Keratinocyte (primary cell): ENCODE measurements at regions not wholly inside any gene's neighbourhood (a gene's known extent, or its start where the extent isn't known, plus 50 kb on each side); places are given as distances from the start of the nearest gene placed in this dataset.

ENCODE experiments used
- DNase-seq: peaks from one replicate; pipeline ENCODE4 v3.0.0-alpha.2; 2011; ENCODE audit warnings: low read depth, missing footprints, low spot score
- FAIRE-seq: peaks from 2 replicates; lab custom pipeline; 2011; peaks lifted over from hg19 to GRCh38; lab: Jason Lieb, UNC
- H2AFZ ChIP-seq: 2 replicates; pipeline ENCODE4 v1.6.0; 2012; ENCODE audit warnings: low read length, control low read depth, inconsistent platforms; ENCODE audit not compliant: control insufficient read depth
- H3K27ac ChIP-seq: 2 replicates; pipeline ENCODE4 v1.5.1; 2011; ENCODE audit warnings: low read length; ENCODE audit not compliant: control insufficient read depth, insufficient read depth
- H3K27me3 ChIP-seq: 3 replicates; pipeline ENCODE4 v1.6.0; 2011; ENCODE audit warnings: low read length; ENCODE audit not compliant: control insufficient read depth, insufficient read depth; ENCODE audit errors: extremely low read depth
- H3K36me3 ChIP-seq, 2 experiments: 2 replicates in 1 of 2; 3 replicates in 1 of 2; pipeline ENCODE4 v1.5.1; 2011; ENCODE audit warnings: low read length in 2 of 2, mild to moderate bottlenecking in 1 of 2; ENCODE audit not compliant: control insufficient read depth in 2 of 2, insufficient read depth in 2 of 2; ENCODE audit errors: extremely low read depth in 1 of 2
- H3K4me1 ChIP-seq: 3 replicates; pipeline ENCODE4 v1.5.1; 2011; ENCODE audit warnings: low read length; ENCODE audit not compliant: control insufficient read depth, insufficient read depth; ENCODE audit errors: extremely low read depth
- H3K4me2 ChIP-seq: 3 replicates; pipeline ENCODE4 v1.6.0; 2011; ENCODE audit warnings: low read depth, low read length; ENCODE audit not compliant: control insufficient read depth, insufficient read depth; ENCODE audit errors: extremely low read depth
- H3K4me3 ChIP-seq, 3 experiments: fragments of 200-600 bp in 1 of 3; sonication (generic) in 1 of 3; 2 replicates in 2 of 3; 3 replicates in 1 of 3; pipeline ENCODE4 v1.5.1; 2011 to 2016; ENCODE audit warnings: low read length in 3 of 3, mild to moderate bottlenecking in 3 of 3, control low read depth in 2 of 3, inconsistent platforms in 1 of 3, low read depth in 1 of 3, mixed read lengths in 1 of 3, mixed run types in 1 of 3, moderate library complexity in 1 of 3; ENCODE audit not compliant: control insufficient read depth in 2 of 3, insufficient read depth in 2 of 3; ENCODE audit errors: extremely low read depth in 1 of 3
- H3K79me2 ChIP-seq: 2 replicates; pipeline ENCODE4 v1.6.0; 2012; ENCODE audit warnings: low read length; ENCODE audit not compliant: control insufficient read depth, insufficient read depth
- H3K9ac ChIP-seq: 3 replicates; pipeline ENCODE4 v1.6.0; 2011; ENCODE audit warnings: low read length; ENCODE audit not compliant: control insufficient read depth, insufficient read depth; ENCODE audit errors: extremely low read depth
- H3K9me1 ChIP-seq: 3 replicates; pipeline ENCODE4 v1.6.0; 2011; ENCODE audit warnings: low read length; ENCODE audit not compliant: control insufficient read depth, insufficient read depth; ENCODE audit errors: extremely low read depth
- H3K9me3 ChIP-seq: 2 replicates; pipeline ENCODE4 v1.5.1; 2012; ENCODE audit warnings: low read depth, low read length; ENCODE audit not compliant: control insufficient read depth
- H4K20me1 ChIP-seq: 3 replicates; pipeline ENCODE4 v1.6.0; 2011; ENCODE audit warnings: low read length; ENCODE audit not compliant: control insufficient read depth, insufficient read depth; ENCODE audit errors: extremely low read depth
- EZH2 ChIP-seq: IDR thresholded peaks from one replicate; pipeline ENCODE4 v1.6.1; 2012; ENCODE audit warnings: inconsistent platforms, mild to moderate bottlenecking, low read length, moderate library complexity
- dilution Hi-C: fragments of 300-500 bp; cut with MboI; formaldehyde crosslinking; loops from one replicate; pipeline ENCODE4 v1.7.0; 2020; ENCODE audit warnings: low sequenced_read_pairs; ENCODE audit not compliant: extremely low pct_ligation_motif_present
- TF ChIP-seq, protein P1 (sequence below), 3 experiments: IDR thresholded peaks in 1 of 3; conservative IDR thresholded peaks in 1 of 3; optimal IDR thresholded peaks in 1 of 3; 2 replicates in 2 of 3; 3 replicates in 1 of 3; pipeline versions ENCODE3 to v1.5.1; 2011; ENCODE audit warnings: low read length in 3 of 3, mild to moderate bottlenecking in 3 of 3, moderate library complexity in 2 of 3, control low read depth in 1 of 3, inconsistent platforms in 1 of 3; ENCODE audit not compliant: insufficient read depth in 2 of 3; ENCODE audit errors: extremely low read depth in 1 of 3

DNA sequence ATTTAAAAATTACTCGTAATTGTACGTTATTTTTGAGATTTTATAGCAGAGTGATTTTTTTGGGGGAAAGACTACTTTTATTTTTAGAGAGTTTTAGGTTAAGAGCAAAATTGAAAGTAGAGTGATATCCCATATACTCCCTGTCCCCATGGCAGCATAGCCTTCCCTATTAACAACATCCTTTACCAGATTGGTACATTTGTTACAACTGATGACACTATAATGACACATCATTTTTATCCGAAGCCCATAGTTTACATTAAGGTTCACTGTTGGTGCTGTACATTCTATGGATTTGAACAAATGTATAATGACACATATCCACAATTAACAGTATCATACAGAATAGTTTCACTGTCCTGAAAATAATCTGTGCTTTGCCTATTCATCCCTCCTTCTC is 1126.4 kb upstream of the CITED2 start:
- no peaks in the 10 kb centered on the region for H4K20me1 ChIP-seq
- H3K27me3 ChIP-seq = no peaks in the 10 kb centered on the region
- no peak for FAIRE-seq
- H3K27ac ChIP-seq = no peak overlapping the region
- no peak for TF ChIP-seq EZH2
- TF ChIP-seq, protein P1, sequence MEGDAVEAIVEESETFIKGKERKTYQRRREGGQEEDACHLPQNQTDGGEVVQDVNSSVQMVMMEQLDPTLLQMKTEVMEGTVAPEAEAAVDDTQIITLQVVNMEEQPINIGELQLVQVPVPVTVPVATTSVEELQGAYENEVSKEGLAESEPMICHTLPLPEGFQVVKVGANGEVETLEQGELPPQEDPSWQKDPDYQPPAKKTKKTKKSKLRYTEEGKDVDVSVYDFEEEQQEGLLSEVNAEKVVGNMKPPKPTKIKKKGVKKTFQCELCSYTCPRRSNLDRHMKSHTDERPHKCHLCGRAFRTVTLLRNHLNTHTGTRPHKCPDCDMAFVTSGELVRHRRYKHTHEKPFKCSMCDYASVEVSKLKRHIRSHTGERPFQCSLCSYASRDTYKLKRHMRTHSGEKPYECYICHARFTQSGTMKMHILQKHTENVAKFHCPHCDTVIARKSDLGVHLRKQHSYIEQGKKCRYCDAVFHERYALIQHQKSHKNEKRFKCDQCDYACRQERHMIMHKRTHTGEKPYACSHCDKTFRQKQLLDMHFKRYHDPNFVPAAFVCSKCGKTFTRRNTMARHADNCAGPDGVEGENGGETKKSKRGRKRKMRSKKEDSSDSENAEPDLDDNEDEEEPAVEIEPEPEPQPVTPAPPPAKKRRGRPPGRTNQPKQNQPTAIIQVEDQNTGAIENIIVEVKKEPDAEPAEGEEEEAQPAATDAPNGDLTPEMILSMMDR (optimal IDR thresholded peaks at IDR 0.05 in 1 of 3, IDR thresholded peaks at IDR 0.05 in 1 of 3, conservative IDR thresholded peaks at IDR 0.05 in 1 of 3; ENCODE audit: extremely low read depth in 1 of 3, insufficient read depth in 2 of 3, low read length in 3 of 3) = no peak
- no peak overlapping the region for H3K4me2 ChIP-seq
- no peaks in the 10 kb centered on the region for H3K79me2 ChIP-seq
- H3K4me3 ChIP-seq = no peak overlapping the region
- no peak for DNase-seq
- H2AFZ ChIP-seq = no peak overlapping the region
- no peaks in the 10 kb centered on the region for H3K9me3 ChIP-seq
- H3K4me1 ChIP-seq = no peaks in the 10 kb centered on the region
- dilution Hi-C loops = no loop called here
- no peaks in the 10 kb centered on the region for H3K9me1 ChIP-seq
- H3K36me3 ChIP-seq = no peaks in the 10 kb centered on the region
- no peak overlapping the region for H3K9ac ChIP-seq

GRCh38 chr6:140499607-140500006 is 1125.2 kb upstream of the CITED2 start:
- DNase-seq (no peak), FAIRE-seq (no peak)
- Histone ChIP-seq H4K20me1 (no peaks in the 10 kb centered on the region), H3K79me2 (no peaks in the 10 kb centered on the region), H3K27me3 (no peaks in the 10 kb centered on the region), H3K36me3 (no peaks in the 10 kb centered on the region), H3K9me1 (no peaks in the 10 kb centered on the region), H3K9me3 (no peaks in the 10 kb centered on the region), H3K27ac (no peak overlapping the region), H3K4me3 (no peak overlapping the region), H3K9ac (no peak overlapping the region), H2AFZ (no peak overlapping the region), H3K4me2 (no peak overlapping the region), H3K4me1 (peaks cover 3% of the 10 kb centered on the region)
- dilution Hi-C loops = no loop called here
- TF ChIP-seq EZH2 = no peak
- TF ChIP-seq, protein P1 (optimal IDR thresholded peaks at IDR 0.05 in 1 of 3, IDR thresholded peaks at IDR 0.05 in 1 of 3, conservative IDR thresholded peaks at IDR 0.05 in 1 of 3; ENCODE audit: extremely low read depth in 1 of 3, insufficient read depth in 2 of 3, low read length in 3 of 3) = no peak
